Parathyroid adenoma (tissue), 2 donors: ENCODE measurements at regions not wholly inside any gene's neighbourhood (a gene's known extent, or its start where the extent isn't known, plus 50 kb on each side); places are given as distances from the start of the nearest gene placed in this dataset.

ENCODE experiments used
- H2AFZ ChIP-seq: fragments of 300-600 bp; sonication (generic); one replicate; pipeline ENCODE4 v1.7.0; 2017; ENCODE audit warnings: antibody characterized with exemption, mild to moderate bottlenecking
- H3K27ac ChIP-seq: fragments of 300-600 bp; sonication (generic); one replicate; pipeline ENCODE4 v1.7.0; 2017
- H3K27me3 ChIP-seq: fragments of 300-600 bp; sonication (generic); one replicate; pipeline ENCODE4 v1.7.0; 2017; ENCODE audit warnings: low read length; ENCODE audit not compliant: control insufficient read depth, insufficient read depth
- H3K36me3 ChIP-seq: fragments of 300-600 bp; sonication (generic); one replicate; pipeline ENCODE4 v1.7.0; 2017; ENCODE audit warnings: low read length; ENCODE audit not compliant: control insufficient read depth, insufficient read depth
- H3K4me1 ChIP-seq: fragments of 300-600 bp; sonication (generic); one replicate; pipeline ENCODE4 v1.7.0; 2017; ENCODE audit warnings: control low read depth
- H3K4me2 ChIP-seq: fragments of 300-600 bp; sonication (generic); one replicate; pipeline ENCODE4 v1.7.0; 2017; ENCODE audit warnings: low read length
- H3K4me3 ChIP-seq: fragments of 300-600 bp; sonication (generic); one replicate; pipeline ENCODE4 v1.7.0; 2017; ENCODE audit warnings: low read depth, low read length
- H3K79me2 ChIP-seq: fragments of 300-600 bp; sonication (generic); one replicate; pipeline ENCODE4 v1.7.0; 2017; ENCODE audit warnings: control low read depth
- H3K9ac ChIP-seq: fragments of 300-600 bp; sonication (generic); one replicate; pipeline ENCODE4 v1.7.0; 2017; ENCODE audit warnings: mild to moderate bottlenecking
- H3K9me3 ChIP-seq: fragments of 300-600 bp; sonication (generic); one replicate; pipeline ENCODE4 v1.7.0; 2017; ENCODE audit warnings: low read length; ENCODE audit not compliant: control insufficient read depth
- TF ChIP-seq, protein P1 (sequence below): fragments of 300-600 bp; sonication (generic); IDR thresholded peaks from one replicate; pipeline ENCODE4 v1.7.0; 2017; ENCODE audit warnings: antibody characterized with exemption, mild to moderate bottlenecking
- donor health status: primary hyperparathyroidism.

DNA sequence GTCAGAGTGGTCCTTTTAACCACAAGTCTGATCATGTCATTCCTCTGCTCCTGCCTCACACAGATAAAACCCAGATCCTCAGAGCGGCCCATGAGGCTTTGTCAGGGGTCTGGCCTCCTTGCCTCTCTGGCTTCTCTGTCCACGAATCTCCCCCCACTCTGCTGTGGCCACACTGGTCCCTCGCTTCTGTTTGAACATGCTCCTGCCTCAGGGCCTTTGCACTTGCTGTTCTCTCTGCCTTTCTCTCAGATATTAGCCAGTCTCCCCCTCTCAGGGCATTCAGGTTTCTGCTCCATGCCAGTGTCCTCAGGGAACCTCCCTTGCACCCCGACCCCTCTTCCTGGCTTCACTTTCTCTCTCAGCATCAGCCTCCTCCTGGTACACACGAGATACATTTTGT is 518.5 kb downstream of the PREX1 start:
- no peak overlapping the region for H2AFZ ChIP-seq
- H3K4me3 ChIP-seq, result no peak overlapping the region
- no peaks in the 10 kb centered on the region for H3K79me2 ChIP-seq
- TF ChIP-seq, protein P1, sequence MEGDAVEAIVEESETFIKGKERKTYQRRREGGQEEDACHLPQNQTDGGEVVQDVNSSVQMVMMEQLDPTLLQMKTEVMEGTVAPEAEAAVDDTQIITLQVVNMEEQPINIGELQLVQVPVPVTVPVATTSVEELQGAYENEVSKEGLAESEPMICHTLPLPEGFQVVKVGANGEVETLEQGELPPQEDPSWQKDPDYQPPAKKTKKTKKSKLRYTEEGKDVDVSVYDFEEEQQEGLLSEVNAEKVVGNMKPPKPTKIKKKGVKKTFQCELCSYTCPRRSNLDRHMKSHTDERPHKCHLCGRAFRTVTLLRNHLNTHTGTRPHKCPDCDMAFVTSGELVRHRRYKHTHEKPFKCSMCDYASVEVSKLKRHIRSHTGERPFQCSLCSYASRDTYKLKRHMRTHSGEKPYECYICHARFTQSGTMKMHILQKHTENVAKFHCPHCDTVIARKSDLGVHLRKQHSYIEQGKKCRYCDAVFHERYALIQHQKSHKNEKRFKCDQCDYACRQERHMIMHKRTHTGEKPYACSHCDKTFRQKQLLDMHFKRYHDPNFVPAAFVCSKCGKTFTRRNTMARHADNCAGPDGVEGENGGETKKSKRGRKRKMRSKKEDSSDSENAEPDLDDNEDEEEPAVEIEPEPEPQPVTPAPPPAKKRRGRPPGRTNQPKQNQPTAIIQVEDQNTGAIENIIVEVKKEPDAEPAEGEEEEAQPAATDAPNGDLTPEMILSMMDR, result no peak
- H3K4me2 ChIP-seq, result no peak overlapping the region
- H3K9ac ChIP-seq, result no peak overlapping the region
- no peaks in the 10 kb centered on the region for H3K4me1 ChIP-seq
- no peaks in the 10 kb centered on the region for H3K27me3 ChIP-seq
- H3K36me3 ChIP-seq, result no peaks in the 10 kb centered on the region
- no peaks in the 10 kb centered on the region for H3K9me3 ChIP-seq
- H3K27ac ChIP-seq, result no peak overlapping the region

DNA sequence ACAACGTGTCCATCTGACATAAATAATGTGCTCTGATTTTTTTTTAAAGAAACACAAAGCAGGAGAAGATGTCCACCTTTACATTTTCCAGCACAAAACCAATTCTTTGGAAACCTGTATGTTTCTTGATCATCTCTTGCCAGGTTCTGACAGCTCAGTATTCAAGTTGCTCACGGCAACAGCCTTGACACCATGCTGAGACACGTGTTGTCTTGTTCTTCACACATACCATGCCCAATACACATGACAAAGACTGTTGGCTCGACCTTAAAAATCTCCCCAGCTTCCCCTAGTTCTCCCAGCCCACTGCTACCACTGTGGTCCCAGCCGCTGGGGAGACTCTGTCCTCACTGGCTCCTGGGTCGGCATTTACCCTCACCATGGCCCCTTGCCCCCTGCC is 518.9 kb downstream of the PREX1 start:
- Histone ChIP-seq H3K4me2 (no peak overlapping the region), H3K27ac (no peak overlapping the region), H3K27me3 (no peaks in the 10 kb centered on the region), H3K79me2 (no peaks in the 10 kb centered on the region), H3K9ac (no peak overlapping the region), H3K4me1 (no peaks in the 10 kb centered on the region), H3K4me3 (no peak overlapping the region), H3K9me3 (no peaks in the 10 kb centered on the region), H3K36me3 (no peaks in the 10 kb centered on the region), H2AFZ (no peak overlapping the region)
- TF ChIP-seq, protein P1, result no peak

DNA sequence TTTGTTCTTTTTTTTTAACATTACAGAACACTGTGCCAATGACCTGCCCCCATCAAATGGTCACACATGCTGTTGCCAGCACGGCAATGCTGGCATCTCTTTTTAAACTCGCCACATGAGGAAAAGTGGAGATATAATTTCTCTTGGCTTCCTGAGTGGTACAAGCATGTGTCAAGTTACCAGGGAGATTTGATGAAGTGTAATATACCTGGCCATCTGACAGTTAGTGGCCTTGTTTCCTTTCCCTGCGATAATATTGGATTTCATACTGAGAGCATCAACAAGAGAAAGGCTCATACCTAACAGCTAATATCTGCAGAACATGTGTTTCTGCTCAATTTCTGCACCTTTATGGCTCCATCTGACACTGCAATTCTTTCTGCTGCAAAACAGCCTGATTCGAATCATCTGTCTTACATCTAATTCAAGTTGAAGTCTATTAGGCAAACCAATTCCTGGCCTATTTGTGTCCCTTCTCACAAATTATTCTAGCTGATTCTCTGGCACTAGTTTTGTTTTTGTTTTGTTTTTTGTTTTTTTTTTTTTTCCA is 519.5 kb downstream of the PREX1 start:
- TF ChIP-seq, protein P1, result no peak
- H2AFZ ChIP-seq, result no peak overlapping the region

DNA sequence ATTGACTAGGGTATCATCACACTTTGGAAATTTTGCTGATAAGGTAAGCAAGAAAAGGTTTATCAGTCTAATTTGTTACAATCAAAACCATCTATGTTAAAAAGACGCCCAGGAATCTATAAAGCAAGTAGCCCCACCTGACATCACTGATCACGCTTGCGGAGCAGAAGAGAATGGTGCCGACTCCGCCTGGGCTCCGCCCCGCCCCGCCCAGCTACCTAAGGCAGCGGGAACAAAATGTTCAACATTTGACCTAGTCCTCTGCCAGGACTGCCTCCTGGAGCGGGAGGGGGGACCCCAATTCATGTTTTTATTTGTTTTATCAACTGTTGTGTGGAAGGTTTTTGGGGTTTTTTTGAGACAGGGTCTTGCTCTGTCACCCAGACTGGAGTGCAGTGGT is 520.5 kb downstream of the PREX1 start:
- no peaks in the 10 kb centered on the region for H3K36me3 ChIP-seq
- TF ChIP-seq, protein P1, result no peak
- no peak overlapping the region for H3K4me3 ChIP-seq
- no peaks in the 10 kb centered on the region for H3K27me3 ChIP-seq
- no peak overlapping the region for H3K4me2 ChIP-seq
- no peaks in the 10 kb centered on the region for H3K9me3 ChIP-seq
- H3K9ac ChIP-seq, result no peak overlapping the region
- H2AFZ ChIP-seq, result no peak overlapping the region
- no peaks in the 10 kb centered on the region for H3K79me2 ChIP-seq
- H3K27ac ChIP-seq, result no peak overlapping the region
- H3K4me1 ChIP-seq, result no peaks in the 10 kb centered on the region

More for the DNA sequence above, 519.5 kb downstream of the PREX1 start:
- Histone ChIP-seq H3K27ac (no peak overlapping the region), H3K79me2 (no peaks in the 10 kb centered on the region), H3K4me1 (no peaks in the 10 kb centered on the region), H3K4me3 (no peak overlapping the region), H3K4me2 (no peak overlapping the region), H3K9ac (no peak overlapping the region), H3K27me3 (no peaks in the 10 kb centered on the region), H3K36me3 (no peaks in the 10 kb centered on the region), H3K9me3 (no peaks in the 10 kb centered on the region)

DNA sequence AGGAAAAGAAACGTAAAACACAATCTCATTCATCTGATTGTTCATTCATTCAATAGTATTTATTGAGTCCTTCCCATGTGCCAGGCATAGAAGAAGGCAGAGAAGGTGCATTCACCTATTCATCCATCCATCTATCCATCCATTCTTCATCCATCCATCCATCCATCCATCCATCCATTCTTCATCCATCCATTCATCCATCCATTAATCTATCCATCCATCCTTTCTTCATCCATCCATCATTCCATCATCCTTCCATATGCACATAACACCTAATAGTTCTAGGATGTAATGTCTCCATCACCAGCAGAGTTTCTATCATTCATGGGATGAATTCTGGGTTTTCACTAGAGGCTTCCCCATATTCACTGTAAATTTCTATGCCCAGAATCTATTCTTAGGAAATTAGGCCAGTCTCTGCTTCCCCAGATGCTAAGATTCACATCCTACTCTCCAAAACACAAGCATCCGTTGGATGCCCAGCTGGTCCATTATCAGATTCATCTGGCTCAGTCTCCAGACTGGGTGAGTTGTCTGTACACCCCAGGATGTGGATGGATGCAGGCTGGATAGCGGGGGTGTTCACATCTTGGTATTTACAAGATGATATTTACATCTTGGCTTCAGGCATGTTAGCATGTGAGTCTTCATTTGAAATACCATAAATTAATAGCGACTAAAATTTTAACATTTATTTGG is 517.7 kb upstream of the SULF2 start:
- Histone ChIP-seq H3K4me3 (no peak overlapping the region), H3K27ac (no peak overlapping the region), H3K9ac (no peak overlapping the region), H3K79me2 (no peaks in the 10 kb centered on the region), H3K27me3 (no peaks in the 10 kb centered on the region), H3K4me2 (no peak overlapping the region), H2AFZ (no peak overlapping the region), H3K36me3 (no peaks in the 10 kb centered on the region), H3K9me3 (no peaks in the 10 kb centered on the region), H3K4me1 (peaks cover 3% of the 10 kb centered on the region)
- TF ChIP-seq, protein P1, result no peak
